ENCODE measurements at regions not wholly inside any gene's neighbourhood (a gene's known extent, or its start where the extent isn't known, plus 50 kb on each side); places are given as distances from the start of the nearest gene placed in this dataset.

DNA sequence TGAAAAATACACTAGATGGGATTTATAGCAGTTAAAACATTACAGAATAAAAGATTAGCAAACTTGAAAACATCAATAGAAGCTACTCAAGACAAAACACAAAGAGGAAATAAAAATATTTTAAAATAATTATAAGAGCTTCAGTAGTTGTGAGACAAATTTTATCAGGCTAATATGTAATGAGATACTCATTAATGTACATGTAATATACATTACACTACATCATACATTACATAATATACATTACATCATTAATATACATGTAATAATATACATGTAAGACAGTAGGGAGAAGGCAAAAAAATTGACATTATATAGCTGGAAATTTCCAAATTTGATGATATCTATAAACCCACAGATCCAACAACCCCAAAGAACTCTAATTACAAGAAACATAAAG lies 249.4 kb upstream of the HMGA2 start:
- TF ChIP-seq JUND (IDR thresholded peaks at IDR 0.05) (no peak), POLR2A (IDR thresholded peaks at IDR 0.05; ENCODE audit: borderline replicate concordance, extremely low read depth, insufficient read depth, insufficient read length) (no peak), TCF7L2 (IDR thresholded peaks at IDR 0.05; ENCODE audit: borderline replicate concordance, extremely low read depth, insufficient read depth, insufficient read length) (no peak), CTCF (IDR thresholded peaks at IDR 0.05 in 2 of 3, conservative IDR thresholded peaks at IDR 0.05 in 1 of 3; ENCODE audit: borderline replicate concordance in 1 of 3, insufficient read depth in 1 of 3, low read depth in 2 of 3, low read length in 2 of 3) (no peak), EZH2 (IDR thresholded peaks at IDR 0.05) (no peak)
- TF ChIP-seq, protein P1, sequence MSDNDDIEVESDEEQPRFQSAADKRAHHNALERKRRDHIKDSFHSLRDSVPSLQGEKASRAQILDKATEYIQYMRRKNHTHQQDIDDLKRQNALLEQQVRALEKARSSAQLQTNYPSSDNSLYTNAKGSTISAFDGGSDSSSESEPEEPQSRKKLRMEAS (IDR thresholded peaks at IDR 0.05), result no peak

Data from HCT116 (cell line).